Retinal pigment epithelial cell (primary cell): ENCODE measurements at regions not wholly inside any gene's neighbourhood (a gene's known extent, or its start where the extent isn't known, plus 50 kb on each side); places are given as distances from the start of the nearest gene placed in this dataset.
"Not testable (repeated sequence)": the region's sequence is repeated elsewhere in the genome, so short reads cannot be mapped to it uniquely, and the experiment has no call there.

Experiments
- DNase-seq: peaks from one replicate; pipeline ENCODE4 v3.0.0-alpha.2; 2010; ENCODE audit warnings: low read depth
- H3K4me3 ChIP-seq: 2 replicates; pipeline ENCODE4 v1.5.1; 2011; ENCODE audit warnings: mild to moderate bottlenecking, low read length, control low read depth, moderate library complexity
- CTCF ChIP-seq: conservative IDR thresholded peaks from 2 replicates; pipeline ENCODE4 v1.5.1; 2011; ENCODE audit warnings: low read depth, low read length, control low read depth, inconsistent platforms

DNA sequence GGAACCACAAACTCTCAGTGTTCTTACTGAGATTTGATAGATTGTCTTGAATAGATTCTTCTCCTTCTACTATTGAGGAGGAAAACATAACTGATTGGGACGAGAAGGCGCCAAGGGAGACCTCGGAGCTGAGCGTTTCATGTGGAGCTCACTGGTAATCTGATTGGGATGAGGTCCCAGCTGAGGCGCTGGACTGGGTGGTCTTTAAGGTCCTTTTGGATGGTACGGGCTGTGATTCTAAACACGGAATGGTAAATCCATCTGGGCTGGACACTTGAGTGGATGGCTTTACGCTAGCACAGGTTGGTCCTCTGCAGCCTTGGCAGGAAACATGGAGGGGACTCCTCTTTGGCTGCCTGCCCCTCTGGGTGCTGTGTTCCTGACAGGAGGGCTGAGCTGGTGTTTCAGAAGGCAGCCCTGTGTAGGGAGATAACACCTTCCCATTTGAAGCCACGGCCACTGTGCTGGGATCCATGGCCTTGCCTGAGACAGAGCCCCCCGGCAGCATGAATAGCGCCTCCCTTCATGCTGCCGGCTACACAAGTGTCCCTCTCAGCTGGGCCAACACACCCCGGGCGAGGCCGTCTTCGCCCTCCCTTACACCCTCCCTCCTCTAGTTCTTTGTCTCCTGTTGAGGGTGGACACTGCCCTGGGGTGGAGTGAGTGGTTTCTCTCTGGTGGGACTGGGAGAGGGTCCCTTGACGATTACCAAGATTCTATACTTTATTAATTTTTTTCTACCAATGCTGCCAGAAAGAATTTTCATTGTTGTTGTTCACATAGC lies 203.2 kb upstream of the SHH start:
- DNase-seq = no peak
- no peak overlapping the region for H3K4me3 ChIP-seq
- no peak for TF ChIP-seq CTCF

GRCh38 chr7:156014808-156015207 lies 202.5 kb upstream of the SHH start:
- no peak overlapping the region for H3K4me3 ChIP-seq
- no peak for DNase-seq
- no peak for TF ChIP-seq CTCF

DNA sequence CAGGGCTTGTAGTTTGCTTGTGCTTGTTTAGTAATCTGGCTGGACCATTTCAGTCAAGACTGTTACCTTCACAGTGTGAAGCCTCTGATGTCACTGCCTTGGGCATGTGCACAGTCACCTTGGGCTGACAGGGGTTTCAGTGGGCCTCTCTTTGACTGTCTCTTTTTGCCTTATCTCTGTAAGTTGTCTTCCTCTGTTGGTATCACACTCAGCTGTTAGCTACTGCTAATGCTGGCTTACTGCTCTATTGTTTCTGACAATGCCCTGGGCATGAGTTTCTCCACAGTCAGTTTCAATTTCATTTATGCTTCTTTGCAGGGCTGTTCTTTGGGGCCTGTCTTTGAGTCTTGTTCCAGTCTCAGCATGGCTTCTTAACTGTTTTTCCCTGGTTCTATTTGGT lies 201.9 kb upstream of the SHH start:
- no peak for DNase-seq
- H3K4me3 ChIP-seq = no peak overlapping the region
- no peak for TF ChIP-seq CTCF

GRCh38 chr7:156012412-156012811 lies 200.1 kb upstream of the SHH start:
- TF ChIP-seq CTCF = no peak
- no peak overlapping the region for H3K4me3 ChIP-seq
- no peak for DNase-seq

DNA sequence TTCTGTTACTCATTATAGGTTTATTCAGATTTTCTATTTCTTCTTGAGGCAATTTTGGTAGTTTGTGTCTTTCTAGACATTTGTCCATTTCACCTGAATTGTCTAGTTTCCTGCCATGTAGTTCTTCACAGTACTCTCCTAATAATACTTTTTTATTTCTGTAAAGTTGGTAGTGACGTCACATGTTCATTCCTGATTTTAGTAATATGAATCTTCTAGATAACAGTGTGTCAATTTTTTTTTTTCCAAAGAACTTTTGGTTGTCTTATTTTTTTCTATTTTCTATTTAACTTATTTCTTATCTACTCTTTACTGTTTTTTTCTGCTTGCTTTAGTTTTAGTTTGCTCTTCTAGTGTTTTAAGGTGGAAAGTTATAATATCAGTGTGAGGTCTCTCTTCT lies 197.3 kb upstream of the SHH start:
- no peak for DNase-seq
- no peak overlapping the region for H3K4me3 ChIP-seq
- no peak for TF ChIP-seq CTCF

DNA sequence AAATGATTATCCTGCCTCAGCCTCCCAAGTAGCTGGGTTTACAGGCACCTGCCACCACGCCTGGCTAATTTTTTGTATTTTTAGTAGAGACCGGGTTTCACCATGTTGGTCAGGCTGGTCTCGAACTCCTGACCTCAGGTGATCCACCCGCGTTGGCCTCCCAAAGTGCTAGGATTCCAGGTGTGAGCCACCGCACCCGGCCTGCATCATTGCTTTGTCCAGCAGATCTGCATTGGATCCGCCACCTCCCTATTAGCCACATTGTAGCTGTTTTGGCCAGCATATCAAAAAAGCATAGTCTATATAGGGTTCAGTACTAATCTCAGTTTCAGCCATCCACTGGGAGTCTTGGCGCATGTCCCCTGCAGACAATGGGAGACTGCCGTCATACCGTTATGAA lies 194.6 kb upstream of the SHH start:
- H3K4me3 ChIP-seq, DNase-seq: not testable (repeated sequence)

- no peak for DNase-seq
- no peak overlapping the region for H3K4me3 ChIP-seq
- TF ChIP-seq CTCF = no peak
These were observed 193.8 kb upstream of the SHH start for GRCh38 chr7:156006024-156006423.
